ENCODE measurements at regions not wholly inside any gene's neighbourhood (a gene's known extent, or its start where the extent isn't known, plus 50 kb on each side); places are given as distances from the start of the nearest gene placed in this dataset.
"Not testable (repeated sequence)": the region's sequence is repeated elsewhere in the genome, so short reads cannot be mapped to it uniquely, and the experiment has no call there.

GRCh38 chr1:185654199-185654951 is 79.8 kb upstream of the HMCN1 start:
- Mint-ChIP-seq H3K27ac (no peak overlapping the region), H3K27me3 (no peaks in the 10 kb centered on the region), H3K4me1 (no peaks in the 10 kb centered on the region), H3K9me3 (peaks cover 3% of the 10 kb centered on the region), H3K36me3 (no peaks in the 10 kb centered on the region), H3K4me3 (no peak overlapping the region)
- CTCF ChIA-PET, result interaction anchor here (1.0 kb wide), 1 partner anchor 66 kb away, joined by 3 read pairs; no protein-coding TSS in a partner anchor
- DNase-seq, result no peak

GRCh38 chr1:185653615-185654014 is 80.6 kb upstream of the HMCN1 start:
- no peak for DNase-seq
- Mint-ChIP-seq H3K27me3 (no peaks in the 10 kb centered on the region), H3K27ac (no peak overlapping the region), H3K36me3 (no peaks in the 10 kb centered on the region), H3K9me3 (peaks cover 3% of the 10 kb centered on the region), H3K4me1 (no peaks in the 10 kb centered on the region), H3K4me3 (no peak overlapping the region)
- CTCF ChIA-PET, result interaction anchor here (1.0 to 2.9 kb wide), 3 partner anchors 17 to 67 kb away, joined by 3 to 15 read pairs (median 9); no protein-coding TSS in a partner anchor

- Mint-ChIP-seq H3K9me3 (peaks cover 8% of the 10 kb centered on the region), H3K27ac (no peak overlapping the region)
Observed at GRCh38 chr1:185652348-185652747, 81.8 kb upstream of the HMCN1 start.

GRCh38 chr1:185650602-185651230 is 83.5 kb upstream of the HMCN1 start:
- Mint-ChIP-seq H3K27ac (no peak overlapping the region), H3K36me3 (no peaks in the 10 kb centered on the region), H3K27me3 (no peaks in the 10 kb centered on the region), H3K4me1 (peaks cover 19% of the 10 kb centered on the region), H3K4me3 (no peak overlapping the region), H3K9me3 (peaks cover 8% of the 10 kb centered on the region)
- DNase-seq, result no peak
- CTCF ChIA-PET, result interaction anchor here (0.5 to 2.9 kb wide), 5 partner anchors 20 to 136 kb away, joined by 3 to 15 read pairs (median 4); no protein-coding TSS in a partner anchor

More at GRCh38 chr1:185652348-185652747, 81.8 kb upstream of the HMCN1 start:
- no peaks in the 10 kb centered on the region for H3K27me3 Mint-ChIP-seq
- H3K4me1 Mint-ChIP-seq, result peaks cover 9% of the 10 kb centered on the region
- no peak overlapping the region for H3K4me3 Mint-ChIP-seq
- CTCF ChIA-PET, result interaction anchor here (0.7 to 2.9 kb wide), 11 partner anchors 10 to 72 kb away, joined by 3 to 22 read pairs (median 4); no protein-coding TSS in a partner anchor
- H3K36me3 Mint-ChIP-seq, result no peaks in the 10 kb centered on the region
- no peak for DNase-seq

GRCh38 chr1:185648858-185649589 is 85.2 kb upstream of the HMCN1 start:
- Mint-ChIP-seq H3K4me3 (no peak overlapping the region), H3K27ac (no peak overlapping the region), H3K4me1 (peaks cover 19% of the 10 kb centered on the region), H3K9me3 (peaks cover 18% of the 10 kb centered on the region), H3K27me3 (no peaks in the 10 kb centered on the region), H3K36me3 (no peaks in the 10 kb centered on the region)
- CTCF ChIA-PET, result interaction anchor here (1.4 to 2.0 kb wide), 2 partner anchors 21 to 79 kb away, joined by 3 to 4 read pairs; no protein-coding TSS in a partner anchor
- no peak for DNase-seq

GRCh38 chr1:185647597-185648267 is 86.5 kb upstream of the HMCN1 start:
- H3K27me3 Mint-ChIP-seq, H3K4me3 Mint-ChIP-seq, DNase-seq, H3K36me3 Mint-ChIP-seq: not testable (repeated sequence)
- Mint-ChIP-seq H3K27ac (peak overlapping the region; percentile 25), H3K9me3 (peaks cover 23% of the 10 kb centered on the region), H3K4me1 (peaks cover 19% of the 10 kb centered on the region)
- CTCF ChIA-PET, result interaction anchor here (1.0 to 1.4 kb wide), 2 partner anchors 16 to 23 kb away, joined by 3 to 6 read pairs; no protein-coding TSS in a partner anchor

- Mint-ChIP-seq H3K27ac (no peak overlapping the region), H3K4me1 (peaks cover 19% of the 10 kb centered on the region)
Observed at GRCh38 chr1:185646202-185646683, 87.9 kb upstream of the HMCN1 start.

GRCh38 chr1:185645686-185646085 is 88.5 kb upstream of the HMCN1 start:
- no peak overlapping the region for H3K4me3 Mint-ChIP-seq
- H3K27ac Mint-ChIP-seq, result no peak overlapping the region
- H3K36me3 Mint-ChIP-seq, result no peaks in the 10 kb centered on the region
- CTCF ChIA-PET, result interaction anchor here (0.6 to 1.4 kb wide), 2 partner anchors 25 to 31 kb away, joined by 3 to 8 read pairs; no protein-coding TSS in a partner anchor
- peaks cover 19% of the 10 kb centered on the region for H3K4me1 Mint-ChIP-seq
- no peaks in the 10 kb centered on the region for H3K27me3 Mint-ChIP-seq
- DNase-seq, result no peak
- H3K9me3 Mint-ChIP-seq, result peaks cover 22% of the 10 kb centered on the region

More at GRCh38 chr1:185646202-185646683, 87.9 kb upstream of the HMCN1 start:
- Mint-ChIP-seq H3K9me3 (peaks cover 22% of the 10 kb centered on the region), H3K27me3 (no peaks in the 10 kb centered on the region), H3K4me3 (no peak overlapping the region), H3K36me3 (no peaks in the 10 kb centered on the region)
- CTCF ChIA-PET, result interaction anchor here (1.4 kb wide), 1 partner anchor 24 kb away, joined by 8 read pairs; no protein-coding TSS in a partner anchor
- no peak for DNase-seq

GRCh38 chr1:185645162-185645640 is 89.0 kb upstream of the HMCN1 start:
- Mint-ChIP-seq H3K9me3 (peaks cover 26% of the 10 kb centered on the region), H3K36me3 (no peaks in the 10 kb centered on the region), H3K4me3 (no peak overlapping the region), H3K27ac (no peak overlapping the region), H3K4me1 (peaks cover 19% of the 10 kb centered on the region), H3K27me3 (no peaks in the 10 kb centered on the region)
- DNase-seq, result no peak
- CTCF ChIA-PET, result interaction anchor here (0.6 kb wide), 1 partner anchor 31 kb away, joined by 3 read pairs; no protein-coding TSS in a partner anchor

- Mint-ChIP-seq H3K27me3 (no peaks in the 10 kb centered on the region), H3K9me3 (peaks cover 27% of the 10 kb centered on the region), H3K36me3 (no peaks in the 10 kb centered on the region), H3K4me1 (peaks cover 19% of the 10 kb centered on the region), H3K4me3 (no peak overlapping the region), H3K27ac (no peak overlapping the region)
- CTCF ChIA-PET, result no interaction called here
- DNase-seq, result no peak
Observed at GRCh38 chr1:185644531-185644930, 89.7 kb upstream of the HMCN1 start.

- H3K27me3 Mint-ChIP-seq, result no peaks in the 10 kb centered on the region
- H3K36me3 Mint-ChIP-seq, result peaks cover 12% of the 10 kb centered on the region
- H3K4me1 Mint-ChIP-seq, result peaks cover 16% of the 10 kb centered on the region
- H3K4me3 Mint-ChIP-seq, result no peak overlapping the region
- CTCF ChIA-PET, result interaction anchor here (0.9 to 3.8 kb wide), 4 partner anchors 15 to 44 kb away, joined by 3 to 9 read pairs (median 4); no protein-coding TSS in a partner anchor
- peak; percentile 39 for DNase-seq
- H3K9me3 Mint-ChIP-seq, result peaks cover 18% of the 10 kb centered on the region
- peak overlapping the region; percentile 80 for H3K27ac Mint-ChIP-seq
Observed at GRCh38 chr1:185636848-185637247, 97.3 kb upstream of the HMCN1 start.

- H3K4me1 Mint-ChIP-seq, result peaks cover 16% of the 10 kb centered on the region
- CTCF ChIA-PET, result interaction anchor here (1.4 to 3.8 kb wide), 3 partner anchors 17 to 75 kb away, joined by 3 to 9 read pairs (median 9); no protein-coding TSS in a partner anchor
- no peaks in the 10 kb centered on the region for H3K27me3 Mint-ChIP-seq
- no peak overlapping the region for H3K27ac Mint-ChIP-seq
- peaks cover 13% of the 10 kb centered on the region for H3K9me3 Mint-ChIP-seq
- H3K36me3 Mint-ChIP-seq, result peaks cover 12% of the 10 kb centered on the region
- H3K4me3 Mint-ChIP-seq, result no peak overlapping the region
- DNase-seq, result no peak
Observed at GRCh38 chr1:185634704-185635103, 99.5 kb upstream of the HMCN1 start.

Measured in activated naive CD4-positive, alpha-beta T cell treated with anti-CD3 and anti-CD28 coated beads, Interleukin-2, amount 10 ng/mL, durations not matched to agents 7 days and 5 days (primary cell).